ENCODE measurements at regions not wholly inside any gene's neighbourhood (a gene's known extent, or its start where the extent isn't known, plus 50 kb on each side); places are given as distances from the start of the nearest gene placed in this dataset.

GRCh38 chr6:167664678-167665660, 161.7 kb upstream of the AFDN start:
- Histone ChIP-seq H3K9me3 (ENCODE audit: control insufficient read depth, insufficient read depth, low read length) (peaks cover 66% of the 10 kb centered on the region), H2AK5ac (ENCODE audit: low read depth, low read length) (no peak overlapping the region), H3K56ac (ENCODE audit: extremely low read depth, insufficient read depth, low read length) (no peak overlapping the region), H3K4me1 (ENCODE audit: control insufficient read depth, insufficient read depth, low read length) (no peaks in the 10 kb centered on the region), H3K9ac (ENCODE audit: low read depth, low read length) (no peak overlapping the region), H2AFZ (replicated peaks; ENCODE audit: low read length, poor library complexity) (no peak overlapping the region), H4K5ac (ENCODE audit: low read depth, low read length) (no peak overlapping the region), H3K14ac (replicated peaks; ENCODE audit: low read depth, low read length) (no peak overlapping the region), H3K4me2 (ENCODE audit: low read depth, low read length) (no peak overlapping the region), H3K36me3 (ENCODE audit: control insufficient read depth, insufficient read depth, low read length) (no peaks in the 10 kb centered on the region), H3K27me3 (ENCODE audit: control insufficient read depth, insufficient read depth, low read length) (no peaks in the 10 kb centered on the region), H4K8ac (ENCODE audit: low read depth in 2 of 2, low read length in 2 of 2) (no peak overlapping the region), H3K18ac (ENCODE audit: low read depth, low read length) (no peak overlapping the region), H2BK120ac (ENCODE audit: low read depth, low read length) (no peak overlapping the region), H3K27ac (ENCODE audit: insufficient read depth, low read length) (no peak overlapping the region), H3K4me3 (ENCODE audit: insufficient read depth, low read depth, low read length) (no peak overlapping the region), H4K91ac (ENCODE audit: insufficient read depth, low read depth, low read length) (no peak overlapping the region), H2AK9ac (replicated peaks; ENCODE audit: low read depth, low read length, poor library complexity) (no peak overlapping the region), H2BK15ac (ENCODE audit: low read depth, low read length) (no peak overlapping the region), H3K79me1 (ENCODE audit: low read depth in 1 of 2, low read length in 2 of 2) (no peaks in the 10 kb centered on the region), H2BK20ac (ENCODE audit: low read depth, low read length) (no peak overlapping the region), H3K23ac (ENCODE audit: low read depth, low read length) (no peak overlapping the region), H3K4ac (ENCODE audit: low read depth, low read length) (no peak overlapping the region), H2BK5ac (ENCODE audit: low read depth, low read length, poor library complexity, severe bottlenecking) (no peak overlapping the region), H3K9me1 (ENCODE audit: insufficient read depth, low read length) (no peaks in the 10 kb centered on the region), H4K20me1 (ENCODE audit: insufficient read depth, low read length) (no peaks in the 10 kb centered on the region)
- dilution Hi-C loops (cut with HindIII; ENCODE audit: low sequenced_read_pairs, unreplicated experiment): no loop called here
- ChIA-PET POLR2A (ENCODE audit: unreplicated experiment) (no interaction called here), CTCF (no interaction called here)
- intact Hi-C loops (cut with micrococcal nuclease): no loop called here
- 62% methylated on average over 6 of the region's 15 CpGs; no CpG with 5 or more reads in 1 of the 2 experiments for WGBS, 2 experiments (ENCODE audit: extremely low coverage in 2 of 2, insufficient read length in 1 of 2)
- BruUV-seq (replicated peaks): no TSS peak
- DNase-seq (no peak), ATAC-seq (ENCODE audit: low read depth) (no peak)
- in situ Hi-C loops (cut with MboI; ENCODE audit: low sequenced_read_pairs): no loop called here
- TF ChIP-seq USF2 (IDR thresholded peaks at IDR 0.05; ENCODE audit: low read depth, low read length) (no peak), MAZ (IDR thresholded peaks at IDR 0.05; ENCODE audit: borderline replicate concordance, low read depth, low read length) (no peak), POLR2A (IDR thresholded peaks at IDR 0.05; ENCODE audit: low read depth, low read length) (no peak), FOS (IDR thresholded peaks at IDR 0.05; ENCODE audit: low read depth, low read length) (no peak), RFX5 (IDR thresholded peaks at IDR 0.05; ENCODE audit: low read depth, low read length) (no peak), MXI1 (IDR thresholded peaks at IDR 0.05; ENCODE audit: borderline replicate concordance, low read depth, low read length) (no peak), BHLHE40 (IDR thresholded peaks at IDR 0.05; ENCODE audit: low read depth, low read length) (no peak), RAD21 (IDR thresholded peaks at IDR 0.05; ENCODE audit: low read length) (no peak)

Measured in IMR-90 (cell line).